GM12801 (cell line): ENCODE measurements at regions not wholly inside any gene's neighbourhood (a gene's known extent, or its start where the extent isn't known, plus 50 kb on each side); places are given as distances from the start of the nearest gene placed in this dataset.

ENCODE experiments used
- CTCF ChIP-seq: IDR thresholded peaks from one replicate; pipeline ENCODE4 v1.5.1; 2011; ENCODE audit warnings: control low read depth; ENCODE audit not compliant: insufficient read length; ENCODE audit errors: extremely low read depth

- TF ChIP-seq CTCF: no peak
Measured at GRCh38 chr5:165360784-165361542, 1855.5 kb downstream of the MAT2B start.

- no peak for TF ChIP-seq CTCF
Measured at GRCh38 chr5:165370233-165370632, 1864.8 kb downstream of the MAT2B start.

- TF ChIP-seq CTCF: no peak
Measured at GRCh38 chr5:165370794-165371193, 1865.4 kb downstream of the MAT2B start.

GRCh38 chr5:165375201-165375600, 1869.8 kb downstream of the MAT2B start:
- TF ChIP-seq CTCF: no peak

- no peak for TF ChIP-seq CTCF
Measured at GRCh38 chr5:165393839-165394238, 1888.4 kb downstream of the MAT2B start.

GRCh38 chr5:165397516-165397915, 1892.1 kb downstream of the MAT2B start:
- TF ChIP-seq CTCF: no peak

- TF ChIP-seq CTCF: no peak
Measured at GRCh38 chr5:165400086-165400485, 1894.7 kb downstream of the MAT2B start.
